GM12878 (cell line): ENCODE measurements at regions not wholly inside any gene's neighbourhood (a gene's known extent, or its start where the extent isn't known, plus 50 kb on each side); places are given as distances from the start of the nearest gene placed in this dataset.

Source experiments
- BACH1 ChIP-seq: fragments of 450-650 bp; IDR thresholded peaks from 2 replicates; pipeline ENCODE4 v1.6.1; 2017; ENCODE audit warnings: mild to moderate bottlenecking, borderline replicate concordance
- CBFB ChIP-seq: IDR thresholded peaks from 2 replicates; pipeline ENCODE4 v1.6.1; 2016; ENCODE audit warnings: antibody characterized with exemption, low read depth
- CBX5 ChIP-seq: sonication (generic); IDR thresholded peaks from 2 replicates; pipeline ENCODE4 v1.6.1; 2016; ENCODE audit warnings: low read depth, moderate library complexity, mild to moderate bottlenecking, inconsistent platforms
- CEBPB ChIP-seq, 2 experiments: fragments of 150-350 bp in 1 of 2; IDR thresholded peaks; 2 replicates each; pipeline ENCODE4 v1.6.1; 2012 to 2014; ENCODE audit warnings: low read depth in 2 of 2, low read length in 2 of 2, borderline replicate concordance in 1 of 2, inconsistent platforms in 1 of 2
- CREM ChIP-seq: IDR thresholded peaks from 2 replicates; pipeline ENCODE4 v1.6.1; 2014; ENCODE audit warnings: antibody characterized with exemption, low read depth
- CUX1 ChIP-seq: IDR thresholded peaks from 2 replicates; pipeline ENCODE4 v1.6.1; 2012; ENCODE audit warnings: improper control_type of control experiment, low read depth, low read length; ENCODE audit not compliant: insufficient replicate concordance
- DPF2 ChIP-seq: fragments of 450-650 bp; IDR thresholded peaks from 2 replicates; pipeline ENCODE4 v1.6.1; 2017; ENCODE audit warnings: mild to moderate bottlenecking
- JUND ChIP-seq: IDR thresholded peaks from 2 replicates; pipeline ENCODE4 v1.6.1; 2012; ENCODE audit warnings: low read depth, mild to moderate bottlenecking, low read length, improper control_type of control experiment, moderate library complexity
- MTA2 ChIP-seq: fragments of 450-650 bp; IDR thresholded peaks from 2 replicates; pipeline ENCODE4 v1.6.1; 2016; ENCODE audit warnings: low read depth, mild to moderate bottlenecking, moderate library complexity
- NKRF ChIP-seq: fragments of 450-650 bp; conservative IDR thresholded peaks from 2 replicates; pipeline ENCODE4 v1.6.1; 2017; ENCODE audit warnings: mild to moderate bottlenecking, moderate library complexity
- NRF1 ChIP-seq: conservative IDR thresholded peaks from 2 replicates; pipeline ENCODE4 v1.6.1; 2011; ENCODE audit warnings: mild to moderate bottlenecking, low read depth, low read length, improper control_type of control experiment
- RB1 ChIP-seq: fragments of 450-650 bp; formaldehyde crosslinking; IDR thresholded peaks from 2 replicates; pipeline ENCODE4 v1.6.1; 2017; ENCODE audit warnings: mild to moderate bottlenecking, borderline replicate concordance
- RELB ChIP-seq: fragments of 450-650 bp; IDR thresholded peaks from 2 replicates; pipeline ENCODE4 v1.6.1; 2017; ENCODE audit warnings: low read depth, mild to moderate bottlenecking, moderate library complexity
- RFX5 ChIP-seq: IDR thresholded peaks from 2 replicates; pipeline ENCODE4 v1.6.1; 2011; ENCODE audit warnings: low read depth, low read length, improper control_type of control experiment
- RUNX3 ChIP-seq: IDR thresholded peaks from 2 replicates; pipeline ENCODE4 v1.6.1; 2012; ENCODE audit warnings: low read length, inconsistent platforms
- SIN3A ChIP-seq: IDR thresholded peaks from 2 replicates; pipeline ENCODE4 v1.6.1; 2012; ENCODE audit warnings: low read depth, low read length, improper control_type of control experiment
- SIX5 ChIP-seq: IDR thresholded peaks from 2 replicates; pipeline ENCODE4 v1.6.1; 2011; ENCODE audit warnings: mild to moderate bottlenecking, low read depth, low read length, moderate library complexity; ENCODE audit not compliant: severe bottlenecking
- SMARCA5 ChIP-seq: fragments of 450-650 bp; IDR thresholded peaks from 2 replicates; pipeline ENCODE4 v1.6.1; 2017; ENCODE audit warnings: mild to moderate bottlenecking
- STAT3 ChIP-seq: IDR thresholded peaks from 2 replicates; pipeline ENCODE4 v1.6.1; 2011; ENCODE audit warnings: low read depth, low read length, improper control_type of control experiment
- TAF1 ChIP-seq: IDR thresholded peaks from 2 replicates; pipeline ENCODE4 v1.6.1; 2011; ENCODE audit warnings: mild to moderate bottlenecking, low read depth, low read length, borderline replicate concordance
- TARDBP ChIP-seq: IDR thresholded peaks from 2 replicates; pipeline ENCODE4 v1.6.1; 2016; ENCODE audit warnings: borderline replicate concordance
- WRNIP1 ChIP-seq: IDR thresholded peaks from 2 replicates; pipeline ENCODE4 v1.6.1; 2011; ENCODE audit warnings: low read depth, low read length, improper control_type of control experiment, borderline replicate concordance
- YY1 ChIP-seq: IDR thresholded peaks from 2 replicates; pipeline ENCODE4 v1.6.1; 2011; ENCODE audit warnings: low read depth, mild to moderate bottlenecking, low read length
- ZBED1 ChIP-seq: IDR thresholded peaks from 2 replicates; pipeline ENCODE4 v1.6.1; 2016; ENCODE audit warnings: borderline replicate concordance
- ZNF622 ChIP-seq: fragments of 450-650 bp; IDR thresholded peaks from 2 replicates; pipeline ENCODE4 v1.6.1; 2017; ENCODE audit warnings: mild to moderate bottlenecking, inconsistent platforms

- TF ChIP-seq RELB: peak; percentile 89
- TF ChIP-seq CBFB: peak; percentile 48; the same call in 1 of the 2 replicates
- no peak for TF ChIP-seq RUNX3
- TF ChIP-seq CREM: peak; percentile 63; the same call in 1 of the 2 replicates
- 0 out of 2 replicates have a peak, but pooled peaks have one; percentile 34 for TF ChIP-seq ZBED1
- TF ChIP-seq BACH1: 0 out of 2 replicates have a peak, but pooled peaks have one; percentile 23
- TF ChIP-seq YY1: no peak
- peak; percentile 86 for TF ChIP-seq CUX1
- no peak for TF ChIP-seq CEBPB (IDR thresholded peaks at IDR 0.05; ENCODE audit: borderline replicate concordance in 1 of 2, low read depth in 2 of 2, low read length in 2 of 2)
- no peak for TF ChIP-seq SIX5
- TF ChIP-seq STAT3: no peak
- no peak for TF ChIP-seq WRNIP1
- no peak for TF ChIP-seq NRF1
- TF ChIP-seq NKRF: no peak
- TF ChIP-seq MTA2: peak; percentile 24
- TF ChIP-seq RB1: no peak
- no peak for TF ChIP-seq CBX5
- no peak for TF ChIP-seq SMARCA5
- TF ChIP-seq DPF2: peak; percentile 57; the same call in 1 of the 2 replicates
- no peak for TF ChIP-seq TARDBP
- TF ChIP-seq SIN3A: no peak
- TF ChIP-seq JUND: no peak
- TF ChIP-seq ZNF622: no peak
- TF ChIP-seq RFX5: no peak
- no peak for TF ChIP-seq TAF1
Observed at GRCh38 chr1:25026730-25027450, 96.8 kb upstream of the RUNX3 start (continued).
